Vagina (tissue), 2 donors: ENCODE measurements at regions not wholly inside any gene's neighbourhood (a gene's known extent, or its start where the extent isn't known, plus 50 kb on each side); places are given as distances from the start of the nearest gene placed in this dataset.

Experiments used
- CTCF ChIP-seq, 3 experiments: fragments of 450-650 bp in 2 of 3; fragments of 200-600 bp in 1 of 3; sonication (generic) in 1 of 3; IDR thresholded peaks; one replicate each; pipeline ENCODE4 v1.5.1; 2017 to 2019; ENCODE audit warnings: antibody characterized with exemption in 3 of 3, mild to moderate bottlenecking in 2 of 3, moderate library complexity in 2 of 3
- POLR2A ChIP-seq, 2 donors: fragments of 450-650 bp; IDR thresholded peaks; one replicate each; pipeline ENCODE4 v1.6.1; 2017; ENCODE audit warnings: antibody characterized with exemption in 2 of 2, mild to moderate bottlenecking in 2 of 2, moderate library complexity in 2 of 2

GRCh38 chr1:9466780-9467758 is 72.2 kb upstream of the SLC25A33 start:
- TF ChIP-seq CTCF (IDR thresholded peaks at IDR 0.05) (no peak), POLR2A (IDR thresholded peaks at IDR 0.05) (no peak)
